Ishikawa (cell line): ENCODE measurements at regions not wholly inside any gene's neighbourhood (a gene's known extent, or its start where the extent isn't known, plus 50 kb on each side); places are given as distances from the start of the nearest gene placed in this dataset.

ENCODE experiments used
- CEBPB ChIP-seq: IDR thresholded peaks from 2 replicates; pipeline ENCODE4 v1.6.1; 2012
- CREB1 ChIP-seq: IDR thresholded peaks from 2 replicates; pipeline ENCODE4 v1.6.1; 2012; ENCODE audit warnings: low read depth
- EGR1 ChIP-seq: IDR thresholded peaks from 2 replicates; pipeline ENCODE4 v1.6.1; 2012
- EP300 ChIP-seq: IDR thresholded peaks from 2 replicates; pipeline ENCODE4 v1.6.1; 2012; ENCODE audit warnings: borderline replicate concordance
- FOXM1 ChIP-seq: IDR thresholded peaks from 2 replicates; pipeline ENCODE4 v1.6.1; 2012; ENCODE audit warnings: low read depth, borderline replicate concordance
- MAX ChIP-seq: IDR thresholded peaks from 2 replicates; pipeline ENCODE4 v1.6.1; 2012
- NFIC ChIP-seq: IDR thresholded peaks from 2 replicates; pipeline ENCODE4 v1.6.1; 2012
- RAD21 ChIP-seq: IDR thresholded peaks from 2 replicates; pipeline ENCODE4 v1.6.1; 2012; ENCODE audit warnings: low read depth
- REST ChIP-seq: IDR thresholded peaks from 2 replicates; pipeline ENCODE4 v1.6.1; 2012; ENCODE audit warnings: low read depth, mild to moderate bottlenecking
- TAF1 ChIP-seq: IDR thresholded peaks from 2 replicates; pipeline ENCODE4 v1.6.1; 2012; ENCODE audit warnings: low read depth, mild to moderate bottlenecking
- TCF12 ChIP-seq: IDR thresholded peaks from 2 replicates; pipeline ENCODE4 v1.6.1; 2012; ENCODE audit warnings: low read depth
- TEAD4 ChIP-seq: IDR thresholded peaks from 2 replicates; pipeline ENCODE4 v1.6.1; 2012
- USF1 ChIP-seq: IDR thresholded peaks from 2 replicates; pipeline ENCODE4 v1.6.1; 2012
- YY1 ChIP-seq: IDR thresholded peaks from 2 replicates; pipeline ENCODE4 v1.6.1; 2012; ENCODE audit warnings: low read depth
- ZBTB7A ChIP-seq: IDR thresholded peaks from 2 replicates; pipeline ENCODE4 v1.6.1; 2012; ENCODE audit warnings: low read depth

- no peak for TF ChIP-seq FOXM1
- no peak for TF ChIP-seq TAF1
- TF ChIP-seq TCF12, result no peak
- TF ChIP-seq NFIC, result no peak
- TF ChIP-seq USF1, result no peak
- TF ChIP-seq TEAD4, result no peak
- TF ChIP-seq MAX, result no peak
- no peak for TF ChIP-seq REST
- no peak for TF ChIP-seq YY1
- no peak for TF ChIP-seq CREB1
- TF ChIP-seq RAD21, result no peak
- TF ChIP-seq CEBPB, result no peak
- TF ChIP-seq EGR1, result no peak
Observed at GRCh38 chr4:75122424-75123014, 189.6 kb downstream of the PARM1 start.

- TF ChIP-seq REST (no peak), TAF1 (no peak), EP300 (no peak), FOXM1 (no peak), TEAD4 (no peak), RAD21 (no peak), YY1 (no peak), EGR1 (no peak), ZBTB7A (no peak), MAX (no peak)
Observed at GRCh38 chr4:75118739-75119138, 185.8 kb downstream of the PARM1 start.

GRCh38 chr4:75110061-75110460 is 177.1 kb downstream of the PARM1 start:
- TF ChIP-seq TCF12 (no peak), MAX (no peak), RAD21 (no peak), EGR1 (no peak), ZBTB7A (no peak), TEAD4 (no peak), TAF1 (no peak), REST (no peak), EP300 (no peak), USF1 (no peak), YY1 (no peak), NFIC (no peak), FOXM1 (no peak), CREB1 (no peak), CEBPB (no peak)
